GM12873 (cell line): ENCODE measurements at regions not wholly inside any gene's neighbourhood (a gene's known extent, or its start where the extent isn't known, plus 50 kb on each side); places are given as distances from the start of the nearest gene placed in this dataset.

ENCODE experiments used
- CTCF ChIP-seq: IDR thresholded peaks from 2 replicates; pipeline ENCODE4 v1.5.1; 2012; ENCODE audit warnings: low read depth, mild to moderate bottlenecking, moderate library complexity, low read length, control low read depth; ENCODE audit not compliant: insufficient read depth; ENCODE audit errors: missing control alignments

- no peak for TF ChIP-seq CTCF
Observed at GRCh38 chr1:169052727-169053126, 53.8 kb upstream of the ATP1B1 start.

GRCh38 chr1:169053196-169053595 lies 53.3 kb upstream of the ATP1B1 start:
- no peak for TF ChIP-seq CTCF
